Breast epithelium (tissue), 4 donors: ENCODE measurements at regions not wholly inside any gene's neighbourhood (a gene's known extent, or its start where the extent isn't known, plus 50 kb on each side); places are given as distances from the start of the nearest gene placed in this dataset.

Source experiments
- DNase-seq, 2 donors: peaks; one replicate each; pipeline ENCODE4 v3.0.0-alpha.2; 2019; ENCODE audit warnings: low spot score in 2 of 2
- H3K27ac ChIP-seq, 2 donors: fragments of 200-600 bp; sonication (generic) in 1 of 2; one replicate each; pipeline ENCODE4 v1.5.1; 2016 to 2019; ENCODE audit warnings: mild to moderate bottlenecking in 1 of 2
- H3K27me3 ChIP-seq, 2 donors: fragments of 200-600 bp; sonication (generic) in 1 of 2; one replicate each; pipeline versions ENCODE4 v1.5.1 to v1.6.0; 2017 to 2019; ENCODE audit warnings: control low read depth in 1 of 2, mild to moderate bottlenecking in 1 of 2
- H3K36me3 ChIP-seq: fragments of 200-600 bp; one replicate; pipeline ENCODE4 v1.5.1; 2019
- H3K4me1 ChIP-seq, 2 donors: fragments of 200-600 bp; sonication (generic); one replicate each; pipeline ENCODE4 v1.5.1; 2016 to 2019; ENCODE audit warnings: control low read depth in 1 of 2
- H3K4me3 ChIP-seq, 3 donors: fragments of 200-600 bp; sonication (generic); 1 replicate in 2 of 3; 2 replicates in 1 of 3; pipeline ENCODE4 v1.5.1; 2016 to 2019; ENCODE audit warnings: mild to moderate bottlenecking in 3 of 3, moderate library complexity in 2 of 3
- H3K9me3 ChIP-seq, 2 donors: fragments of 200-600 bp; sonication (generic) in 1 of 2; one replicate each; pipeline ENCODE4 v1.5.1; 2016 to 2019; ENCODE audit warnings: control low read depth in 1 of 2
- CTCF ChIP-seq, 3 donors: fragments of 450-650 bp; IDR thresholded peaks; one replicate each; pipeline ENCODE4 v1.5.1; 2016 to 2017; ENCODE audit warnings: antibody characterized with exemption in 3 of 3, mild to moderate bottlenecking in 3 of 3, moderate library complexity in 3 of 3
- POLR2A ChIP-seq: fragments of 450-650 bp; IDR thresholded peaks from one replicate; pipeline ENCODE4 v1.6.1; 2016; ENCODE audit warnings: antibody characterized with exemption, mild to moderate bottlenecking, moderate library complexity
- POLR2AphosphoS5 ChIP-seq, 3 donors: sonication (generic); formaldehyde crosslinking; IDR thresholded peaks; one replicate each; pipeline ENCODE4 v1.6.1; 2017; ENCODE audit warnings: antibody characterized with exemption in 3 of 3
- intact Hi-C: fragments of 100-400 bp; cut with DNase I; formaldehyde crosslinking; loops from one replicate; pipeline ENCODE4 v1.15.1; 2023; ENCODE audit warnings: low total_unique reads

DNA sequence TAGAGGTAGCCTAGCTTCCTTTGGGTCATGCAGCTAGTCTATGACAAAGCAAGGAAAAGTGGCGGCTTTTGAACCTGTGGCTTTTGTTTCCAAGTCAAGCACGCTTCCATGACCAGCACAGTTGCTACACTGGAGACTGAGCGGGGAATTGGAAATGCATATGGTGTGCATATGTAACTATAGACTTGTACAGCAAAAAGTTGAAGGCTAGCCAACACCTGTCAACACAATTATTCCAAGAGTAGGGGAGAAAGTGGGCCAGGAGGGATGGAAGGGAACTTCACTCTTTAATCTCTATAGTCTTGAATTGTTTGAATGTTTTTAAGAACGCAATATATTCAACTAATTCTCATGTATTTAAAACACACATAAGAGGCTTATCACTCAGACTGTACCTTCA lies 218.5 kb upstream of the CADM1 start:
- Histone ChIP-seq H3K4me1 (no peaks in the 10 kb centered on the region), H3K4me3 (no peak overlapping the region), H3K27ac (no peak overlapping the region), H3K27me3 (no peaks in the 10 kb centered on the region), H3K9me3 (no peaks in the 10 kb centered on the region), H3K36me3 (no peaks in the 10 kb centered on the region)
- intact Hi-C loops = no loop called here
- TF ChIP-seq CTCF (IDR thresholded peaks at IDR 0.05) (no peak), POLR2A (no peak), POLR2AphosphoS5 (IDR thresholded peaks at IDR 0.05) (no peak)
- no peak for DNase-seq

DNA sequence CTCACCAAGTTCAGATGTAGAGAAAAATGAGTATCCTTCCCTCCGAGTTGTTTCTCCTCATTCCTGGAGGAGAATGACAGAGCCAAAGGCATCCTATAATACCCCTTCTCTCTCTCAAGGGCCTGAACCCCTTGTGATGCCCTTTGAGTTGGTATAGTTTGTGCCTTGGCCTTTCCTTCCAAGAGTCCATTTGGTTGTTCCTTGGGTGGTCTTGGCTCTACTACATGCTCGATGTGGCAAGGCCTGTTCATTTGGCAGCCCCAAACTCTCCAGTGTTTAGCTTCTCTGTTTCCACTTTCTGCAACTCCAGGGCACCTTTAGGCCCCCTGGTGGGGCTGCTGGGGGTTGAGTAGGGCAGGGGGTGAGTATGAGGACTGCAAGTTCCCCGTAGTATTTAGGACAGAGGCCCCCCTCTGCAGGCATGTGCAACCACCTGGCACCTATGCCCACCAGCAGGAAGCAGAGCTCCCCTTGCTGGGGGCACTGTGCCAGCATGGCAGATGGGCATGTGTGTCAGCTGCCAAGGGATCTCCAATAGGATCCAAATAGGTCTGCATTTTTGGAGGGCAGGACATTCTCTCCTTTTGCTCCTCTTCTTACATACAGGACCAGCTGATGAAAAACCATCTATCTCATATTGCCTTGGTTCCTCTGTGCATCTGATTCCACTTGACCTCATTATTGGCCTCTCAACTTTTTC lies 217.2 kb upstream of the CADM1 start:
- TF ChIP-seq CTCF (IDR thresholded peaks at IDR 0.05) = no peak
- TF ChIP-seq POLR2AphosphoS5 (IDR thresholded peaks at IDR 0.05) = no peak
- TF ChIP-seq POLR2A = no peak

GRCh38 chr11:115720602-115721245 lies 216.5 kb upstream of the CADM1 start:
- H3K4me3 ChIP-seq = no peak overlapping the region
- no peaks in the 10 kb centered on the region for H3K27me3 ChIP-seq
- no peak for DNase-seq
- no peaks in the 10 kb centered on the region for H3K36me3 ChIP-seq
- no peaks in the 10 kb centered on the region for H3K9me3 ChIP-seq
- H3K4me1 ChIP-seq = no peaks in the 10 kb centered on the region
- TF ChIP-seq CTCF (IDR thresholded peaks at IDR 0.05) = no peak
- no peak for TF ChIP-seq POLR2AphosphoS5 (IDR thresholded peaks at IDR 0.05)
- TF ChIP-seq POLR2A = no peak
- H3K27ac ChIP-seq = no peak overlapping the region
- intact Hi-C loops = no loop called here

More for the DNA sequence above, 217.2 kb upstream of the CADM1 start:
- H3K27ac ChIP-seq = no peak overlapping the region
- no peaks in the 10 kb centered on the region for H3K27me3 ChIP-seq
- intact Hi-C loops = no loop called here
- no peak overlapping the region for H3K4me3 ChIP-seq
- H3K4me1 ChIP-seq = no peaks in the 10 kb centered on the region
- no peaks in the 10 kb centered on the region for H3K36me3 ChIP-seq
- no peaks in the 10 kb centered on the region for H3K9me3 ChIP-seq
- no peak for DNase-seq

GRCh38 chr11:115718945-115719344 lies 214.7 kb upstream of the CADM1 start:
- no peak for DNase-seq
- no peaks in the 10 kb centered on the region for H3K4me1 ChIP-seq
- no peaks in the 10 kb centered on the region for H3K36me3 ChIP-seq
- intact Hi-C loops = no loop called here
- no peak overlapping the region for H3K27ac ChIP-seq
- no peaks in the 10 kb centered on the region for H3K27me3 ChIP-seq
- no peak overlapping the region for H3K4me3 ChIP-seq
- H3K9me3 ChIP-seq = no peaks in the 10 kb centered on the region
- TF ChIP-seq POLR2AphosphoS5 (IDR thresholded peaks at IDR 0.05) (no peak), POLR2A (no peak), CTCF (IDR thresholded peaks at IDR 0.05) (no peak)

- DNase-seq = no peak
- Histone ChIP-seq H3K9me3 (no peaks in the 10 kb centered on the region), H3K4me1 (no peaks in the 10 kb centered on the region), H3K27ac (no peak overlapping the region), H3K36me3 (no peaks in the 10 kb centered on the region), H3K27me3 (no peaks in the 10 kb centered on the region), H3K4me3 (no peak overlapping the region)
- intact Hi-C loops = no loop called here
- TF ChIP-seq POLR2AphosphoS5 (IDR thresholded peaks at IDR 0.05) (no peak), CTCF (IDR thresholded peaks at IDR 0.05) (no peak), POLR2A (no peak)
Measured at GRCh38 chr11:115718106-115718505, 213.9 kb upstream of the CADM1 start.
